GM12892 (cell line): ENCODE measurements at regions not wholly inside any gene's neighbourhood (a gene's known extent, or its start where the extent isn't known, plus 50 kb on each side); places are given as distances from the start of the nearest gene placed in this dataset.
A peak's percentile ranks its signal among the peaks of the same experiment; 100 is the strongest.
"Not testable (repeated sequence)": the region's sequence is repeated elsewhere in the genome, so short reads cannot be mapped to it uniquely, and the experiment has no call there.

Experiments used
- DNase-seq: peaks from one replicate; pipeline ENCODE4 v3.0.0; 2011; ENCODE audit not compliant: insufficient read length
- FAIRE-seq: peaks from 2 replicates; lab custom pipeline; 2011; peaks lifted over from hg19 to GRCh38; lab: Jason Lieb, UNC
- POLR2A ChIP-seq: IDR thresholded peaks from 2 replicates; pipeline ENCODE4 v1.6.1; 2011; ENCODE audit warnings: low read depth, low read length, control low read depth
- POLR2AphosphoS5 ChIP-seq: IDR thresholded peaks from 2 replicates; pipeline ENCODE4 v1.6.1; 2011; ENCODE audit warnings: low read depth, low read length, control low read depth
- TAF1 ChIP-seq: IDR thresholded peaks from 2 replicates; pipeline ENCODE4 v1.6.1; 2011; ENCODE audit warnings: low read depth, mild to moderate bottlenecking, control low read depth, low read length, borderline replicate concordance

- no peak for DNase-seq
- TF ChIP-seq POLR2AphosphoS5 (no peak), TAF1 (no peak), POLR2A (no peak)
- FAIRE-seq, result no peak
These were observed 58.0 kb upstream of the FBXO11 start for GRCh38 chr2:47964277-47964676.

- TF ChIP-seq POLR2AphosphoS5 (no peak), POLR2A (no peak), TAF1 (no peak)
- DNase-seq (no peak), FAIRE-seq (no peak)
These were observed 58.6 kb upstream of the FBXO11 start for GRCh38 chr2:47964722-47965434.

- not testable (repeated sequence) for FAIRE-seq
These were observed 70.4 kb upstream of the FBXO11 start for GRCh38 chr2:47976728-47977127.

GRCh38 chr2:47984041-47984440 is 77.7 kb upstream of the FBXO11 start:
- TF ChIP-seq POLR2AphosphoS5 (no peak), TAF1 (no peak), POLR2A (no peak)
- DNase-seq (no peak), FAIRE-seq (peak; percentile 65)

More at GRCh38 chr2:47976728-47977127, 70.4 kb upstream of the FBXO11 start:
- not testable (repeated sequence) for DNase-seq

GRCh38 chr2:47990503-47990902 is 84.2 kb upstream of the FBXO11 start:
- FAIRE-seq (no peak), DNase-seq (no peak)
- TF ChIP-seq TAF1, result no peak
- no peak for TF ChIP-seq POLR2A
- TF ChIP-seq POLR2AphosphoS5, result no peak

GRCh38 chr2:47992671-47993070 is 86.4 kb upstream of the FBXO11 start:
- FAIRE-seq (no peak), DNase-seq (no peak)
- no peak for TF ChIP-seq POLR2AphosphoS5
- TF ChIP-seq TAF1, result no peak
- no peak for TF ChIP-seq POLR2A

DNA sequence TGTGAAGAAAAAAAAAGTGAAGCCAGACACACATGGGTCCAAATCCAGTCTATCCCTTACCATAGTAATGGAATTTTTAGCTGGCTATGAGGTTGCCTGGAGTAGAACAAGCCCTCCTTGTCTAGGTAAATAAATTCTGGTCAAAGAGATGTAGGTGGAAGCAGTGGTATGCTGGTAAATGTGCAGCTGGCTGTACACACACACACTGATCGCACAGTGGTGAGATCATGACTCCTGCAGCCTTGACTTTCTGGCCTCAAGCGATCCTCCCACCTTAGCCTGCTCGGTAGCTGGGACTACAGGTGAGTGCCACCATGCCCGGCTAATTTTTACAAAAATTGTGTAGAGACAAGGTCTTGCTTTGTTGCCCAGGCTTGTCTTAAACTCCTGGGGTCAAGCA is 90.5 kb upstream of the FBXO11 start:
- FAIRE-seq (no peak), DNase-seq (no peak)
- no peak for TF ChIP-seq TAF1
- TF ChIP-seq POLR2A, result no peak
- TF ChIP-seq POLR2AphosphoS5, result no peak

DNA sequence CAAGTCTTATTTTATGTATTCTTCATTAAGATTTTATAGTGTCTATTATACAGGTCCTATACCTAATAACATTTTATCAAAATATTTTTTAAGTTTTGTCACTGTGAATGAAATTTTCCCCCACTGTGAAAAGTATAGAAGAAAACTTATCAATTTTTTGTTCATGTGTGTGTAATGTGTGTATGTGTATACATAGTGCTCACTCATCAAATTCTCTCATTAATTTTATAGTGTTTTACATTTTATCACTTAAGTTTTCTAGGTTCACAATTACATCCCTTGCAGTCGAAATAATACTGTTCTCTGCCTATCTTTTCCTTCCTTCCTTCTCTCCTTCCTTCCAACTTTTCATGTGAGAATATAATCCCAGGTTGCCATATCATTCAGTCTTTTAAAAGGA is 93.2 kb upstream of the FBXO11 start:
- no peak for DNase-seq
- TF ChIP-seq POLR2AphosphoS5, result no peak
- no peak for TF ChIP-seq TAF1
- no peak for TF ChIP-seq POLR2A
- FAIRE-seq, result no peak

DNA sequence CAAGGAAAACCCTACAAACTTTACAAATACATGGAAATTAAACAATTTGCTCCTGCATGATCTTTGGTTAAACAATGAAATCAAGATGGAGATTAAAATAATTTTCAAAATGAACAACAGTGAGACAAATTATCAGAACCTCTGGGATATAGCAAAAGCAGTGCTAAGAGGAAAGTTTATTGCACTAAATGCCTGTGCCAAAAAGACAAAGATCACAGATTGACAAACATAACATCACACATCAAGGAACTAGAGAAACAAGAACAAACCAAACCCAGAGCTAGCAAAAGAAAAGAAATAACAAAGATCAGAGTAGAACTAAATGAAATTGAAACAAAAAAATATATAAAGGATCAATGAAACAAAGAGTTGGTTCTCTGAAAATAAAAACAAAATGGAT is 95.2 kb upstream of the FBXO11 start:
- FAIRE-seq (no peak), DNase-seq (no peak)
- TF ChIP-seq POLR2A (no peak), TAF1 (no peak), POLR2AphosphoS5 (no peak)

DNA sequence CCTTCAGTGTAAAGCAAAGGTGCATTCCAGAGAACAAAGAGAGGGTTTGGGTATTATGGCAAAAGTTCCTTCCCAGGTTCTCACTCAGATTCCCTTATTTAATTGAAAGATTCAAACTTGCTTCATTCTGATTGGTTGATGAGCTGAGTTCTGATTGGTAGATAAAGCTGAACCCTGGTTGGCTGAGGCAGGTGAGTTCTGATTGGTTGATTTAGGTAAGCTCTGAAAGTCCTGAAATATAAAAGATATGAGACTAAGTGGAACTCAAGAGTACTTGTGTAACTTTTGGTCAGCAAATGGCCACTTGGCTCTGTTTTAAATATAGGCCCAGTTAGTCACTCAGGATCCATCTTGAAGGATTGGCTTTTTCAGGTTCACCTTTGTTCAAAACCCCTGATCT is 99.8 kb upstream of the FBXO11 start:
- no peak for TF ChIP-seq POLR2A
- TF ChIP-seq TAF1, result no peak
- no peak for TF ChIP-seq POLR2AphosphoS5
- DNase-seq (no peak), FAIRE-seq (no peak)

GRCh38 chr2:48007699-48008268 is 101.5 kb upstream of the FBXO11 start:
- TF ChIP-seq TAF1 (no peak), POLR2AphosphoS5 (no peak), POLR2A (no peak)
- FAIRE-seq, result no peak

DNA sequence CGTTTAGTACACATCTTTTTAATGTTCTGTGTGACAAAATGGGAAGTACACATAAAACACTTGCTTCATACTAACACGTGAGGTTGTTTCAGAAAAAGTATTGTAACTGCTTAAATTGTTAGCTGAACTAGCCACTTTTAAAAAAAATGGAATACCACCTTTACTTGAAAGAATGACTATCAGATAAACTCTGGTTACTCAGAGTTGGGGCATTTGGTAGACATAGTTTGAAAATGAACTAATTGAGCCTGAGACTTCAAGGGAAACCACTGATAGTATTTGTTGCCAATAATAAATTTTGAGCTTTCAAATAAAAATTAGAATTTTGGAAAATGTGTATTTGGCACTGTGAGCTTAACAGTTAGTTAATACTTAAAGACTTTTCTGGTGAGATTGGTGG is 103.0 kb upstream of the FBXO11 start:
- FAIRE-seq (no peak), DNase-seq (no peak)
- TF ChIP-seq POLR2A (no peak), POLR2AphosphoS5 (no peak), TAF1 (no peak)

More at GRCh38 chr2:48007699-48008268, 101.5 kb upstream of the FBXO11 start:
- DNase-seq, result no peak

- no peak for FAIRE-seq
These were observed 109.1 kb upstream of the FBXO11 start for GRCh38 chr2:48015421-48015820.

More at GRCh38 chr2:48015421-48015820, 109.1 kb upstream of the FBXO11 start:
- DNase-seq, result no peak
- TF ChIP-seq POLR2AphosphoS5 (no peak), TAF1 (no peak), POLR2A (no peak)
